Keratinocyte (primary cell): ENCODE measurements at regions not wholly inside any gene's neighbourhood (a gene's known extent, or its start where the extent isn't known, plus 50 kb on each side); places are given as distances from the start of the nearest gene placed in this dataset.
A peak's percentile ranks its signal among the peaks of the same experiment; 100 is the strongest.

Experiments used
- DNase-seq: peaks from one replicate; pipeline ENCODE4 v3.0.0-alpha.2; 2011; ENCODE audit warnings: low read depth, missing footprints, low spot score
- FAIRE-seq: peaks from 2 replicates; lab custom pipeline; 2011; peaks lifted over from hg19 to GRCh38; lab: Jason Lieb, UNC
- H2AFZ ChIP-seq: 2 replicates; pipeline ENCODE4 v1.6.0; 2012; ENCODE audit warnings: low read length, control low read depth, inconsistent platforms; ENCODE audit not compliant: control insufficient read depth
- H3K27ac ChIP-seq: 2 replicates; pipeline ENCODE4 v1.5.1; 2011; ENCODE audit warnings: low read length; ENCODE audit not compliant: control insufficient read depth, insufficient read depth
- H3K27me3 ChIP-seq: 3 replicates; pipeline ENCODE4 v1.6.0; 2011; ENCODE audit warnings: low read length; ENCODE audit not compliant: control insufficient read depth, insufficient read depth; ENCODE audit errors: extremely low read depth
- H3K36me3 ChIP-seq, 2 experiments: 2 replicates in 1 of 2; 3 replicates in 1 of 2; pipeline ENCODE4 v1.5.1; 2011; ENCODE audit warnings: low read length in 2 of 2, mild to moderate bottlenecking in 1 of 2; ENCODE audit not compliant: control insufficient read depth in 2 of 2, insufficient read depth in 2 of 2; ENCODE audit errors: extremely low read depth in 1 of 2
- H3K4me1 ChIP-seq: 3 replicates; pipeline ENCODE4 v1.5.1; 2011; ENCODE audit warnings: low read length; ENCODE audit not compliant: control insufficient read depth, insufficient read depth; ENCODE audit errors: extremely low read depth
- H3K4me2 ChIP-seq: 3 replicates; pipeline ENCODE4 v1.6.0; 2011; ENCODE audit warnings: low read depth, low read length; ENCODE audit not compliant: control insufficient read depth, insufficient read depth; ENCODE audit errors: extremely low read depth
- H3K4me3 ChIP-seq, 3 experiments: fragments of 200-600 bp in 1 of 3; sonication (generic) in 1 of 3; 2 replicates in 2 of 3; 3 replicates in 1 of 3; pipeline ENCODE4 v1.5.1; 2011 to 2016; ENCODE audit warnings: low read length in 3 of 3, mild to moderate bottlenecking in 3 of 3, control low read depth in 2 of 3, inconsistent platforms in 1 of 3, low read depth in 1 of 3, mixed read lengths in 1 of 3, mixed run types in 1 of 3, moderate library complexity in 1 of 3; ENCODE audit not compliant: control insufficient read depth in 2 of 3, insufficient read depth in 2 of 3; ENCODE audit errors: extremely low read depth in 1 of 3
- H3K79me2 ChIP-seq: 2 replicates; pipeline ENCODE4 v1.6.0; 2012; ENCODE audit warnings: low read length; ENCODE audit not compliant: control insufficient read depth, insufficient read depth
- H3K9ac ChIP-seq: 3 replicates; pipeline ENCODE4 v1.6.0; 2011; ENCODE audit warnings: low read length; ENCODE audit not compliant: control insufficient read depth, insufficient read depth; ENCODE audit errors: extremely low read depth
- H3K9me1 ChIP-seq: 3 replicates; pipeline ENCODE4 v1.6.0; 2011; ENCODE audit warnings: low read length; ENCODE audit not compliant: control insufficient read depth, insufficient read depth; ENCODE audit errors: extremely low read depth
- H3K9me3 ChIP-seq: 2 replicates; pipeline ENCODE4 v1.5.1; 2012; ENCODE audit warnings: low read depth, low read length; ENCODE audit not compliant: control insufficient read depth
- H4K20me1 ChIP-seq: 3 replicates; pipeline ENCODE4 v1.6.0; 2011; ENCODE audit warnings: low read length; ENCODE audit not compliant: control insufficient read depth, insufficient read depth; ENCODE audit errors: extremely low read depth
- CTCF ChIP-seq, 3 experiments: IDR thresholded peaks in 1 of 3; conservative IDR thresholded peaks in 1 of 3; optimal IDR thresholded peaks in 1 of 3; 2 replicates in 2 of 3; 3 replicates in 1 of 3; pipeline versions ENCODE3 to v1.5.1; 2011; ENCODE audit warnings: low read length in 3 of 3, mild to moderate bottlenecking in 3 of 3, moderate library complexity in 2 of 3, control low read depth in 1 of 3, inconsistent platforms in 1 of 3; ENCODE audit not compliant: insufficient read depth in 2 of 3; ENCODE audit errors: extremely low read depth in 1 of 3
- EZH2 ChIP-seq: IDR thresholded peaks from one replicate; pipeline ENCODE4 v1.6.1; 2012; ENCODE audit warnings: inconsistent platforms, mild to moderate bottlenecking, low read length, moderate library complexity
- dilution Hi-C: fragments of 300-500 bp; cut with MboI; formaldehyde crosslinking; loops from one replicate; pipeline ENCODE4 v1.7.0; 2020; ENCODE audit warnings: low sequenced_read_pairs; ENCODE audit not compliant: extremely low pct_ligation_motif_present

GRCh38 chr9:78985084-78985738 lies 586.6 kb upstream of the TLE4 start:
- dilution Hi-C loops = no loop called here
- no peaks in the 10 kb centered on the region for H3K36me3 ChIP-seq
- H3K27ac ChIP-seq = no peak overlapping the region
- H4K20me1 ChIP-seq = no peaks in the 10 kb centered on the region
- TF ChIP-seq CTCF (optimal IDR thresholded peaks at IDR 0.05 in 1 of 3, IDR thresholded peaks at IDR 0.05 in 1 of 3, conservative IDR thresholded peaks at IDR 0.05 in 1 of 3; ENCODE audit: extremely low read depth in 1 of 3, insufficient read depth in 2 of 3, low read length in 3 of 3) (no peak), EZH2 (no peak)
- peak overlapping the region; percentile 0 for H3K4me2 ChIP-seq
- DNase-seq = no peak
- H3K4me1 ChIP-seq = peaks cover 20% of the 10 kb centered on the region
- H3K4me3 ChIP-seq = no peak overlapping the region
- H3K79me2 ChIP-seq = no peaks in the 10 kb centered on the region
- H3K9ac ChIP-seq = no peak overlapping the region
- no peak overlapping the region for H2AFZ ChIP-seq
- H3K9me1 ChIP-seq = no peaks in the 10 kb centered on the region
- H3K27me3 ChIP-seq = no peaks in the 10 kb centered on the region
- peak; percentile 75 for FAIRE-seq
- no peaks in the 10 kb centered on the region for H3K9me3 ChIP-seq

DNA sequence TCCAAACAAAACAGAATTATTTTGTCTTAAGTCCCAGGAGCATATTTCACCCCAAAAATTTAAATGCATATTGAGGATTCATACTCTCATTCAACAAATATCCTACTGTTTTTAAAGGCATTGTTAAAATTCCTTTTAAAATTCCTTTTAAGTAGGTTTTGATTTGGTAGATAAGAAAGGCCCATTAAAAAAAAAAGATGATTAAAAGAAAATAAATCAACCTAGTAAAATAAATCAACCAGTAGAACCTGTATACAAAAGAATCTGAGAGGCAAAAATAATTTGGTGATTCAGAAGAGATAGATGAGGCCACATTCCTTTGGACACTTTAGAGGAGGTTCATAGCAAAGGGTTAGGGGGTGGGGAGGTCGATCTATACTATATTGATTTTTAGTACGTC lies 585.3 kb upstream of the TLE4 start:
- H4K20me1 ChIP-seq = no peaks in the 10 kb centered on the region
- H3K9me1 ChIP-seq = no peaks in the 10 kb centered on the region
- H2AFZ ChIP-seq = no peak overlapping the region
- H3K9me3 ChIP-seq = no peaks in the 10 kb centered on the region
- H3K4me1 ChIP-seq = peaks cover 20% of the 10 kb centered on the region
- H3K27ac ChIP-seq = no peak overlapping the region
- H3K79me2 ChIP-seq = no peaks in the 10 kb centered on the region
- H3K9ac ChIP-seq = no peak overlapping the region
- no peaks in the 10 kb centered on the region for H3K27me3 ChIP-seq
- no peak for TF ChIP-seq EZH2
- TF ChIP-seq CTCF (optimal IDR thresholded peaks at IDR 0.05 in 1 of 3, IDR thresholded peaks at IDR 0.05 in 1 of 3, conservative IDR thresholded peaks at IDR 0.05 in 1 of 3; ENCODE audit: extremely low read depth in 1 of 3, insufficient read depth in 2 of 3, low read length in 3 of 3) = no peak
- H3K36me3 ChIP-seq = no peaks in the 10 kb centered on the region
- FAIRE-seq = no peak
- dilution Hi-C loops = no loop called here
- no peak overlapping the region for H3K4me3 ChIP-seq
- no peak overlapping the region for H3K4me2 ChIP-seq
- no peak for DNase-seq
